ENCODE measurements at regions not wholly inside any gene's neighbourhood (a gene's known extent, or its start where the extent isn't known, plus 50 kb on each side); places are given as distances from the start of the nearest gene placed in this dataset.
A peak's percentile ranks its signal among the peaks of the same experiment; 100 is the strongest.
"Not testable (repeated sequence)": the region's sequence is repeated elsewhere in the genome, so short reads cannot be mapped to it uniquely, and the experiment has no call there.

DNA sequence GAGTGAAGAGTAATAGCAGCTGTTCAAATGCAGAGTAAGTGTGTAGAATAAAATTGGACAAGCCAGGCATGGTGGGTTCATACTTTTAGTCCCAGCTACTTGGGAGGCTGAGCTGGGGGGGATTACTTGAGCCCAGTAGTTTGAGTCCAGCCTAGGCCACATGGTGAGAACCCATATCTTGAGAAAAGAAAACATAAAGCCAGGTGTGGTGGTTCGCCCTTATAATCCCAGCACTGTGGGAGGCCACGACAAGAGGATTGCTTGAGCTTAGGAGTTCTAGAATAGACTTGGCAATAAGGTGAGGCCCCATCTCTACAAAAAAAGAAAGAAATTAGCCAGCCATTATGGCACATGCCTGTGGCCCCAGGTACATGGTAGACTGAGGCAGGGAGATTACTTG lies 1241.1 kb downstream of the UQCRFS1 start:
- no peak for DNase-seq

DNA sequence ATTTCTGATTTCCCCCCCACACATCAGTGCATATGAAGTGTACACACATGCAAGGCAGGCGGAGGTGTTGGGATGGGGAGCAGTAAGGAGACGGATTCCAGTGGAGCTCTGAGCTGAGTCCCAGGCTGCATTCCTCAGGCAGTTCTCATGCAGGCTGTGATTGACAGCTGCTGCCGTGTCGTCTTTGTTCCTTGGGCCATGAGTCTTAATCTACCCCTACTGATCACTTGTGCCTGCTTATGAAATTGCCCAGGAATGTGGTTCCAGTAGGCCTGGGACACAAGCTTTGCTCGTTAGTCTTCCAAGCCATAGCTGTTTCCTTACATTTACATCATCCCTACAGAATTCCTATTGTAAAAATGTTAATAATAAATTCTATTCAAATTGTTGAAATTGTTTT lies 1241.9 kb downstream of the UQCRFS1 start:
- DNase-seq = no peak

DNA sequence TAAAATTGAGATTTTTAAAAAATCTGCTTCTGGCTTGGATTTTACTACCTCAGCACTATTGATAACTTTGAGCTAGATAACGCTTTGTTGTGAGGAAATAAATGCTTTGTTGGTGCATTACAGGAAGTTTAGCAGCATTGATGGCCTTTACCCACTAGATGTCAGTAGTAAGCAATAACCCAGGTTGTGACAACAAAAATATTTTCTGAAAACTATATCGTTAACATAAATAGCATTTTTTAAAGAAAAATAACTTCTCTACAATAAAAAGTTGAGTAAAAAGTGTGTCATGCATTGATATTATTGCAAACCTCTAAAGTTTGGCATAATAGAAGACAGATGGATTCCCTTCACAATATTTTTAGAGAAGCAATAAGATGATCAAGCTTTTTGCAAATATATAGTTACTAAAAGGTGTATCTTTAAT lies 1246.5 kb downstream of the UQCRFS1 start:
- DNase-seq = peak; percentile 24

DNA sequence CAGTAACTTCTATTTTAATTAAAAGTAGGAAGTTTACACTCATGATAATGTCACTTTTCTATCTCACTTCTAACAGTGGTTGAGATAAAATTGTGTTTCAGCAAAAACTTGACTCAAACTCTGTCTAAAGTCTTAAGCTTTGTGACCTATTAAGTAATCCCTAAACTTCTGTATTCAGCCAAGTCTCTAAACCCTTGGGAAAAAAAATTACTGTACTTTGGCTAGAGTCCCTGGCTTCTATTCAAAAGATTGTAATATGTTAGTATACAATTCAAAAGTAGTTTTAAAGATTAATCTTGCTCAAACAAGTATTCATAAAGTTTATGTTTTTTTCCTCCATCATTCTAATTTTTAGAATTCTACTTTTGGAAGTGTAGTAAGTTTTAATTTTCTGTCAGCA lies 1248.8 kb downstream of the UQCRFS1 start:
- DNase-seq = no peak

DNA sequence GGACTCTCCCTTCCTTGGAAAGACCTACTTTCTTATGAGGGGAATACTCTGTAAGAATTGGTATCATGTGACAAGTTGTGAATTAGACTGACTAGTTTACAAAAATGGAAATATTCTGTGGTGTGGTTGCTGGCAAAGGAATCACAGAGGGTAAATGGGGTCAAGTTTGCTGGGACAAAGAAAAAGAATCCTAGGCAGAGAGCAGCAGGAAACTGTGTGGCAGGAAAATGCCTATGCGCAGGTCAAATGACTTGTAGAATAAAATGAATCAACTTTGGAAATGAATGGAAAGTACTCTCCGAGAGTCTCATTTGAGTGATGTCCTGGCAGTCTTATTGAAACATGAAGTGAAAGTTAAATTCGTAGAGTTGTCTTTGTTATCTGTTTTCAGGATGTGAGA lies 1250.7 kb downstream of the UQCRFS1 start:
- DNase-seq = no peak

DNA sequence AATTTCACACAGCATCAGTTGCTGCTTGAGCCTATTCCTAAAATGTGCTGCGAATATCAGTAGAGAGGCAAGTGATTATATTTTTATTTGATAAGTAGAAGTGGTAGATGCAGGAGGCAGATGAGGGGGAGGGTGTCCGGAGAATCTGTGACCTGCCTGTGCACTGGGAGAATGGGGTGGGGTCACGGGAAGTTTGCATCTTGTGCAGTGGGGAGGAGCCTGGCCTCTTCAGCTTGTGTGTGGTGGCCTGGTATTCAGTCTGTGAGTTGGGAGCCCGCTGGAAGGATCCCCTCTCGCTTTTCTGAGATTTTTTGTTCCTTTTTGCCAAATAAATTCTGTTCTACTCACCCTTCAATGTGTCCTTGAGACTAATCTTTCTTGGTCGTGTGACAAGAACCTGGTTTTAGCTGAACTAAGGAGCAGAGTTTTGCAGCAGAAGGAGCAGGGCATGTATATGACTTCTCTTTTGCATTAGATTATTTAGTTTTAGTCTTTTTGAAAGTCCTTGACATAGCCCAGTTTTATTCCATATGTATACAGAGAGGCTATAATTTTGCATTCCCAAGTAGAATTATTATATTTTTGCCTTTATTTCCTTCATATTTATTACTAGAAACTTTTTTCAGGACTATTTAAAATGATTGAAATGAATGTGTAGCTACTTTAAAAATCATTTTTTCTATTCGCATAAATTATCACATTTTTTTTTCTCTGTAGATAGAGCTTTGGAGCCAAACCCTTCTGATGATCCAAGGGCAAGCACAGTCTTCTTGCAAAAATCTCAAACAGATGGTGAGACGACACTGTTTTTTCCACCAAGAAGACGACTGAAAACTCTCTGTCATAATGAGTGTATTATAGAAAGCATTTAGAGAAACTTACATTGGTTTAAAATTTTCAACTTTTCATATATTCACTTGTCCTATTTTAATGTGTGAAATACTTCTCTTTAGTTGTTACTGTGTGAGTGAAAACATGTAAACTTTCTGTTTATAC lies 1257.2 kb downstream of the UQCRFS1 start:
- no peak for DNase-seq

DNA sequence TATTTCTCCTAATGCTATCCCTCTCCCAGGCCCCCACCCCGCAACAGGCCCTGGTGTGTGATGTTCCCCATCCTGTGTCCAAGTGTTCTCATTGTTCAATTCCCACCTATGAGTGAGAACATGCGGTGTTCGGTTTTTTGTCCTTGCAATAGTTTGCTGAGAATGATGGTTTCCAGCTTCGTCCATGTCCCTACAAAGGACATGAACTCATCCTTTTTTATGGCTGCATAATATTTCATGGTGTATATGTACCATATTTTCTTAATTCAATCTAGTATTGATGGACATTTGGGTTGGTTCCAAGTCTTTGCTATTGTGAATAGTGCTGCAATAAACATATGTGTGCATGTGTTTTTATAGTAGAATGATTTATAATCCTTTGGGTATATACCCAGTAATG lies 1270.3 kb downstream of the UQCRFS1 start:
- DNase-seq = not testable (repeated sequence)

DNA sequence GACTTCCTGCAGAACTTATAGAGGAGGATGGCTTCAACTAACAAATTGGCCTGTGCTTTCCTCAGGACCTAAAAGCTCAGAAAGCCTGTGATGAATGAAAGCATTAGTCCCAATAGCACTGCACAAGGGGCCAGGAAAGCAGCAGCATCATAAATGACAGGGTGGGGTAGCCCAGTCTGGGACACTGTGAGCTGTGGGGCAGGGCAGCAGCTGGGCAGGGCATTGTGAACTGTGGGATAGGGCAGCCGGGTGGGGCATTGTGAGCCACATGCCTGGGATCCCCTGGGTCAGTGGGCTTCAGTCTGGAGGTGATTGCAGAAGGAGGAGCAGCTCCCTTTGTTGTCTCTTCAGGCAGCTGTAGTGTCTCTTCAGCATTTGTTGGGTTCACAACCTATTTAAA lies 1276.8 kb downstream of the UQCRFS1 start:
- DNase-seq = no peak

DNA sequence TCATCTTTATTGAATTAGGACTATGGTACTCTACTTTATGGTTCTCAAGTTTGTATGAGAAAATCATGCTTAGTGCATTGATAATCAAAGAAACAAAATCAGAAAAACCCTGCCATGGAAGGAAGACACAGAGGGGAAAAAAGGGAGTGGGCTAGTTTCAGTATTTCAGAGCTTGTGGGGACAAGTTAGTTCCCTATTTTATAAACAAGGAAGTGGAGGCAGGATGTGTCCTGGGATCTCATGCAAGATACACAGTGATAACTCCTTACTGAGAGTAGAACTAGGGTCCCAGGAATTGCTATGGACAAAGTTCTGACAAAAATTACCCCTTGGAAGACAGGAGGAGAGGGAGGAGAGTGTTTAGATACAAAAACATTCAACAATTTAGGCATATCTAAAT lies 1277.3 kb downstream of the UQCRFS1 start:
- DNase-seq = no peak

DNA sequence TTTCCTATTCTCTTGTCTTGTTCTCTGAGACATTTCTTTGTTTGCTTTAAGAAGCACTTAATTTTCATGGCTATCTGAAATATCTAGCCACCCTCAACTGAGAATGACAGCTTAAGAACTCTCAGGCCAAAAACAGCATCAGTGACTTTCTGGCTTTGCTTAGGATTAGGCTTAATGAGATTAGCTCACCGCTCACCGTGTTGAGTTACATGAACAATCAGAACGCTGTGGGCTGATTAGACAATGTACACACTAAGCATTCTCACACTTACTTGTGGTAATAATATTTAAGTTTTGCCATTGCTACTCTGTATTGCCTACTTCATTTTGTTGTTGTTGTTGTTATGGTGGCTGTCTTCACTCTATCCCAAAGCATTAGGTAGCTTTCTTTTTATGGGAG lies 1283.6 kb downstream of the UQCRFS1 start:
- DNase-seq = no peak

DNA sequence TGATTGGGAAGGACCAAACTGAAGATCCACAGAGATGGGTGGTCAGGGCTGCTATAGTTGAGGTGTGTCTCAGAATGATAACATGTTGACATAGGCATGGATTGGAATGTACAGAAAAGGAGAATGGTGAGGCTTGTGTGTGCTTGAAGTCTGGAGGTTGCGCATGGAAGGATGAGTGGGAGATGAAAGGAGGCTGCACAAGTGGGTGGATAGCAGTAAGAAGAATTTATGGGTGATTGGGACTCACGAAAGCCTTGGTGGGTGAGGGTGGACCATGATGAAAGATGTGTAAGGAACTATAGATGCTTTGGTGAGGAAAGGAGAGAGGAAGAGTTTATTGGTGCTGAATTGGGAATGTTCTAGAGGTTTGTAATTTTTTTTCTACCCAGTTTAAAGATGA lies 1287.7 kb downstream of the UQCRFS1 start:
- no peak for DNase-seq

DNA sequence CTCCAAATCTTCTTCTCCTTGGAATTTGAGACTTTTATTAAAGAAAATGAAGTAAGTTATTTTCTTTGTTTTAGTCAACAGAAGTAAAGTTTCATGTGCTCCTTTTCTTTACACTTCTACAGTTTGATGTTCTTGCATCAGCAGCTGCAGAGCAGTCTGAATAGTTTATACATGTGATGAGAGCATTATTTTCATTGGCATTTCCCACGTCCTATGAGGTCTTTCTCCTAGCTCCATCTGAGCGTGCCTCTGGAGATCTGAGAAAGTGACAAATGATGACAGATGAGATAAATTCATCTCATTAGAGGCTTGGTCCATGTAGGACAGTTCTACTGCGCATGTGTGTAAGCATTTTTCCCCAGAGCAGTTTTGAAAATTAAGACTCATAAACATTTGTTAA lies 1290.0 kb downstream of the UQCRFS1 start:
- no peak for DNase-seq

DNA sequence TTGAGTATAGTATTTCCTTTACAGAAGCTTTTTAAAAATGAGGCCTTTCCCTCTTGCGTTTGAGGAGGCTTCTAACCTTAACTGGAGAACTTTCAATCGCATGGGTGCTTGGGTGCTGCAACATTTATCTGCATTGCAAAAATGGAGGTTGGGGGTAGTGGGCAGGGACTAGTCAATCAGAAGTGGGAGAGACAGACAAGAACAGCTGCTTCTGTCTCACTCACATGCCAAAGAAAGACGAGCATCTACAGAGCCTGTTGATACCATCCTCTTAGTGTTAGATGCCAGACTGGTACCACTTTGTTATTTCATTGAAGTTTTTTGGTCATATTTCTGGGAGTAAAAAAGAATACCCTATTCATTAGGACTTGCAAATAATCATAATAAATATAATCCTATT lies 1292.2 kb downstream of the UQCRFS1 start:
- no peak for DNase-seq

DNA sequence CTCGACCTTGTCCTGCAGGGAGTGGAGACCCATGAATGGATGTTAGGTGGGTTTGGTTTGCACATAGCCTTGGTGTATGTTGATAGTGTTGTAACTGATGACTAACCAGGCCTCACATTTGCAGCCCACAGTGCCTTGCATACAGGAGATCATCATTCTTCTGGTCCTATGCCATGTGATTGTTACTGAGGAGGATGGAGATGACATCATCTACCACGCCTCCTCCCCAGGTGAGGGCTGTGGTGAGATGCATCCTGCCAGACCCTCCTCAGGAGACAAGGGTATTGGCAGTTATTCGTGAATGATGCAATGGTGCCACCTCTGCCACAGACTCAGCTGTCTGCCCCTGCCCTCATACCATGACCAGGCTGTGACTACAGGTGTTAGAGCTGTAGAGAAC lies 1294.1 kb downstream of the UQCRFS1 start:
- no peak for DNase-seq

DNA sequence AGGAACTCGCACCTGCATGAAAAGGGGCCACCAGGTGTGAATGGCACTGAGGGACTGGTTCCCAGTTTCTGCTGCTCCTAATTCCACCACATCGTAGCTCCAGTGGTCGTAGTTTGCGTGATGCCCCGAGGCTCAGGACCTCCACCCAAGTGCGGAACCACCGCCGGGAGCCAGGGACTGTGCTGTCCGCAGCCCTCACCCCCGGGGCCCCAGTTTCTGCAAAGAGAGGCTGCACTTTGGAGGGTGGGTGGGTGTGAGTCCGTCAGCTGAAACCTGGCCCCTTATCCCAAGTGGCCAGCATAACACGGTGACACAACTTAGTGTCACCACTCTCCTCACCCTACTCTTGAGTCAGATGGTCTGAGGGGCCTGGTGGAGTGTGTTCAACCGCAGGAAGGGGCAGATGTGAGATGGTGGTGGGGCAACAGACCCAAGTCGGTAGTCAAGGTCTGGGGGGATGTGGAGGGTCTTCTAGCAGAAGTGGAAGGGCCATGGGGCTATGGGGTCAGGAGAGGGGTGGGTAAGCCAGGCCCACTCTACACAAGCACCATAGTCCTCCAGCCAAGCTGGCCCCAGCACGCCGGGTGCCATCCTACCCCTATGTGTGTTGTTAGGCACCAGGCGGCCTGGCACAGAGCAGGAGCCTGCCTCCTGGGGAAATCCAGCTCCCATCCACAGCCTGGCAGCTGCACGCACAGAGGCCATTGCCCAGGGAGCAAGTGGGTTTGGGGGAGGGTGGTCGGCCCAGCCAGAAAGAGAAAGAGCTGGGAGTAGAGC lies 1301.6 kb downstream of the UQCRFS1 start:
- DNase-seq = no peak

DNA sequence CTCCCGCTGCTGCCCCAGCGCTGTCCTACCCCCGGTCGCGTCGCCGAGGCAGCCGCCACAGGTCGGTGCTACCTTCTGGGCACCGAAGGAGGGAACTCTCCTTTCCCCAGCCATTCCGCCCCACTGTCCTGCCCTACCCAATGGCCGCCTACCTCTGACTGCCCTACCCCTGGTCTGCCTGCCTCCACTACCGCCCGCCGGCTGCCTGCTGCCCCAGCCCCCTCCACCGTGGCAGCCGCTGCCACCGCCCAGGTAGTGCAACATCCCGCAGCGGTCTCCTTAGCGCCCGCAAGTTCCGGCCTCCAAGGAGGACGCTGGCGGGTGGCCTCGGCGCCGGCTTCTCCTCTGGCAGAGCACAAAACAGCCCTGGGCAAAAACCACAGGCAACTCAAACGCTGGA lies 1303.1 kb downstream of the UQCRFS1 start:
- no peak for DNase-seq

DNA sequence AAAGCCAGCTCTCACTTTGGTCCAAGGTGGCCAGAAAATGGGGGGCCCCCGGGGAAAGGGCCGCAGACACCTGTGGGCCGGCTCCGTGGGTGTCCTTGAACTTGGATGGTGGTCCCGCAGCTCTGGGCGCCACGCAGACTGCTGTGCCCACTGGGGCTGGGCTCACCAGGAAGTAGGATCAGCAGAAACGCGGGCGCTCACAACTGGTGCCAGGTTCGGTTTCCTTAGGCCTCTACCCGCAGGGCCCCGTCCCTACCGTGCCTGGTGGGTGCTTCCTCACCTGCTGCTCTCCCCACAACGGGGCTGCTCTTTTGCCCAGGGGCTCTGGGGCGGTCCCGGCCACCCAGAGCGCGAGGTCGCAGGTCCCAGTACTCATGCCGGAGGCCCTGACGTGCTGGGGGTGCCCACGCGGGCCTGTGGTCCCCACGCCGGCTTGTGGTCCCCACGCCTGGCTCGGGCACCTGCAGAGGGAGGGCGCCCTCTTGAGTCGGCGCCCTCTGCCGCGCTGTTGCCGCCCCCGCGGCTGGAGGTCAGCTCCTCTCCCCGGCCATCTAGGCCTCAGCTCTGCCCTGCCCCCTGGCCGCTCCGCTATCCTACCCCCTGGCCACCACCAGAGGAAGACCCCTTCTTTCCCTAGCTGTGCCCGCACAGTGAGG lies 1303.6 kb downstream of the UQCRFS1 start:
- no peak for DNase-seq

DNA sequence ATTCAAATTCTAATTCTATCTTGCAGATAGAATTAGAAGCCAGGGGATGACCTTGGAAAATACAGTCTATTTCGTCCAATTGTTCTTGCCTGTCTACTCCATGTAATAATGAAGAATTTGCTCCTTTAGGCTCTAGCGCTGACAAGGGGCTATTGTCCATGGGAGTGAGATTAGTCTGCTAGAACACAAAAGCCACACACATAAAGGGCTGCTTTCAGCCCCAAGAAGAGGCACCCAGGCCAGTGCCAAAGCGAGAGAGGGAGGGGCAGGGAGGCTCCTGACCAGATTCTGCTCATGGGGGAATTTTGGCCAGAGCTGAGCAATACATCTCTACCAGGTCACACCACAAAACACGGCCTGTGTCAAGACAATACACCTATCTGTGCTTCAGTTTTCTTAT lies 1306.9 kb downstream of the UQCRFS1 start:
- DNase-seq = no peak

DNA sequence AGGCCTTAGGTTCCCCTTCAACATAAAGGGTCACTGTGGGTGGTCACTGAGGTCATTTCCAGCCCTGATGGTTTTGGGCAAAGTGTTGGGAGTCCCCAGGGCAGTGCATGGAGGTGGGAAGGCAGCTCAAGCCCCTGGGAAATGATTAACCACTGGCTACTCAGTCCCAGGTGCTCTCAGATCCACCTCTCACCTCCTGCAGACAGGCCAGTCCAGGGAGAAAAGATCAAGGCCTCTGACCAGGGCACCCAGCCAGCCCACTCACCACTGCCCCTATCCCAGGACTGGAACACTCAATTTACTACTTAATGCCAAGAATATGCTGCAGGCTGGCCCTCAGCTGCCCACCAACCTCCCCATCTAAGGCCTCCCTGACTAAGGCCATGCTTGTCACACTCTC lies 1307.9 kb downstream of the UQCRFS1 start:
- DNase-seq = no peak

DNA sequence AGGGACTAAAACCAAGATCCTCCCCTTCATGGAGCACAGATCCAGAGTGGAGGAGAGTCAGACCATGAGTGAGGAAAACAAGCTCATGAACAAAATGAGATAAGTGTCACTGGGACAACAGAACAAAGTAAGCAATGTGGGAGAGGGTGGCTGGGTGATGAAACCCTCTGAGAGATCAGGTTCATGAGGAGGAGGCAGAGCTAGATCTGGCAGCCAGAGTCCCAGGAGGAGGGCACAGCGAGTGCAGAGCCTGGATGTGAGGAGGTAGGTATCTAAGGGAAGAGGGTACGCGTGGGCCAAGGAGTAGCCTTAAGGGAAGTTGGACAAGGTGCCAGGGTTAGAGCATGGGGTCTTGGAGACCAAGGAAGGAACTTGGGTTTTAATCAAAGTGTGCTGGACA lies 1311.9 kb downstream of the UQCRFS1 start:
- DNase-seq = no peak

DNA sequence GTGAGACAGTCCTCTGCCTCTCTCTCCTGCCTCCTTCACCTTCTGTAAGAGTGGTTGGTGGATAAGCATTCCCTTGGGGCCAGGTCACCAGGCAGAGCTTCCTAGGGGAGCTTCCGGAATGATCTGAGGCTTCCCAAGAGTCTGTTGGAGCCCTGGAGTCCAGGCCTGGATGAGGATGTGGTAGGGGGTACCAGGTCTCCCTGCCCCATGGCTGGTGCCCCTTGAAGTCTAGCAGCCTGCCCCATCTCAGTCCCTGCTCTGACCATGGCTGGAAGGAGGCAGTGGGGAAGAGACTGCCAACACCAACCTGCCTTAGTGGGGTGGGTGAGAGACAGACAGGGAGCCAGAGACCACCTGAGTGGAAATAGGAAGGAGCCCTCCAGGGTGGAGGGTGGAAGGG lies 1316.9 kb downstream of the UQCRFS1 start:
- no peak for DNase-seq

DNA sequence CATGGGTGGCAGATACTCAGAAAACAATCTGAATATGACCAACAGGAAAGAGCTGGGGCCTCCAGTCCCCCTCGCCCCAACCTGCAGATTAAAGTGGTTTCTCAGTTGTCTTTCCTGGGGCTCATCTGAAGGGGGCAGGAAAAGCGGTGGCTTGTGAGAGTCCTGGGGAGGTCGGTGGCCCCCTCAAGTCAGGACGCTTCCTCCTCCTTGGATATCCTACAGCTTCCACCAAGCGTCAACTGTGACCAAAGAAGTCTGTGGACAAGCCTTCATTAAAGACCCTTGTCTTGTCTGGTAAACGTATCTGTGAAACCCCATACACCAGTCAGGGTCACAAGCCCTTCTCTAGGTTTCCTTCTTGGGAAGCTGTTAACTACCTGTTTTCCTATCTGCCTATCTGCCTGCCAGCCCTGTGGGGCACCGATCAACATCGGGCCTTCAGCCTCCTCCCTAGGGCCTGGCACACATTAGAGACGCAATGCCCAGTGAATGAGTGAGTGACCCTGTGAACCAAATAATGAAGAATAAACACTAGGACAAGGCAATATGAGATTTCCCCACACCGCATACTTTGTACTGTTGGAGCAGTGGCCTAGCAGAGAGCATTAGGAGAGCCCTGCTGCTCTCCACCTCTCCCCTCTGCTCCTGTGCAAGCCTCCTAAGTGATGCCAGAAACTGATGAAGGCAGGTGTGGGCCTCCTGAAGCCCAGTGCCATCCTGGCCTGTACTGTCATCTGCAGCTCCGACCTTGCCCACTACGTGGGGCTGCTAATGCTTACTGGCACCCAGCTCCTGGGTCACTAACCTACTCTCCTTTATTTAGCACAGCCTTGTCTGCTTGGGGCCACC lies 1317.8 kb downstream of the UQCRFS1 start:
- no peak for DNase-seq

DNA sequence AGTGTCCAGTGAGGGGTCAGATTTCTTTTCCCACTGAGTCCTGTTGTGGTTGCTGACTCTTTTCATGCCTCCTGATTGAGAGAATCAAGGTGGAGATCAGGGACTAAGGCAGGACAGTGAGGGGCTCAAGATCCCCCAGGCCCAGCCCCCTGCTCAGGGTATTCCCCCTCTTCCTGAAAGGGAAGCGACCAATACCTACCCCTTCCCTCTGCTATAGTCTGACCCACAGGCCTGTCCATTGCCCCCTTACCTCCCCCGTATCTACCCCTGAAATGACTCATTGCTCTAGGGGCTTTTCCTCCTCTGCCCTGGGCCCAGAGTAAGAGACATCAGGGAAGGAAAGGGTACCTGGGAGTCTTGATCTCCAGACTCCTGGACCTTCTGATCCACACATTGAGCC lies 1320.5 kb downstream of the UQCRFS1 start:
- no peak for DNase-seq
